ENCODE measurements at regions not wholly inside any gene's neighbourhood (a gene's known extent, or its start where the extent isn't known, plus 50 kb on each side); places are given as distances from the start of the nearest gene placed in this dataset.
"Not testable (repeated sequence)": the region's sequence is repeated elsewhere in the genome, so short reads cannot be mapped to it uniquely, and the experiment has no call there.

DNA sequence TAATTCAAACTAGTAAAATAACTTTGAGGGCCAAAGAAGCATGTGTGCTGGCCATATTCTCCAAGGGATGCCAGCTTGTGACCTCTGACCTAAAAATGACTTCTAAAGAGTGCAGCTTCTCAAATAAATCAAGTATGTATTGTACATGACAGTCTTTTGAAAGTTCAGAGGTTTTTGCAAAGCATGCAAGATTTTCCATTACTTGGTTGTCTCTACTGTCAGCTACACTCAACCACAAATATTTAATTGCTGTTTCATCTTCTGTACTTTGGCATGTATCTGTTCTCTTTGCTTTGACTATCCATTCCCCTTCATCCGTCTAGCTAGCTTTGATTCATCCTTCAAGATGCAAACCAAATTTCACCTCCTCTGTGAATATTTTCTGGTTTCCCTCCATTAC lies 121.9 kb upstream of the HS3ST2 start:
- intact Hi-C loops (cut with DNase I), result loop anchor here in 1 of 2 donors (2.0 kb wide), 1 partner anchor 1111 kb away; no protein-coding TSS in a partner anchor
- no peak for DNase-seq (ENCODE audit: low spot score)

DNA sequence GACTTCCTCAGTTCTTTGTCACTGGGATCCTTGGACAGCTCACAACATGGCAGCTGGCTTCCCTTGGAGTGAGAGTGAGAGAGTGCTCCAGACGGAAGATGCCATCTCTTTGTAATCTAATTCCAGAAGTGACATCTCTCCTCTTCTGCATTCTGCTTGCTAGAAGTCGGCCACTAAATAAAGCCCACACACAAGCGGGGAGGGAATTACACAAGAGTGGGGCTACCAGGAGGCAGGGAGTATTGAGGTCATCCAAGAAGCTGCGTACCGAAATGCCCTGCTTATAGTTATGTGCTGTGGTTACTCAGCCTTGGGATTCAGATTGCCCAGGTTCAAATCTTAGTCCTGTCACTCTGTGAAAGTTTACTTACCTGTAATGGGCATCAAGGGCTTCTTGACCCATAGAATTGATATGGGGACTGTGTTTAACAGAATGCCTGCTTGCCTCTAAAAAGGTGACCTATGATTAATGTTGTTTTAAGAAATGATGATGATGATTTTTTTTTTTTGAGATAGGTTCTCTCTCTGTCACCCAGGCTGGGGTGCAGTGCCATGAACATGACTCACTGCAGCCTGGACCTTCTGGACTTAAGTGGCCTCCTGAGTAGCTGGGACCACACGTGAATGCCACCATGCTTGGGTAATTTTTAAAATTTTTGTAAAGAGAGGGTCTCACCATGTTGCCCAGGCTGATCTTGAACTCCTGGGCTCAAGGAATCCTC lies 120.9 kb upstream of the HS3ST2 start:
- intact Hi-C loops (cut with DNase I), result loop anchor here in 1 of 2 donors (2.0 kb wide), 1 partner anchor 1112 kb away; no protein-coding TSS in a partner anchor
- DNase-seq (ENCODE audit: low spot score), result no peak

DNA sequence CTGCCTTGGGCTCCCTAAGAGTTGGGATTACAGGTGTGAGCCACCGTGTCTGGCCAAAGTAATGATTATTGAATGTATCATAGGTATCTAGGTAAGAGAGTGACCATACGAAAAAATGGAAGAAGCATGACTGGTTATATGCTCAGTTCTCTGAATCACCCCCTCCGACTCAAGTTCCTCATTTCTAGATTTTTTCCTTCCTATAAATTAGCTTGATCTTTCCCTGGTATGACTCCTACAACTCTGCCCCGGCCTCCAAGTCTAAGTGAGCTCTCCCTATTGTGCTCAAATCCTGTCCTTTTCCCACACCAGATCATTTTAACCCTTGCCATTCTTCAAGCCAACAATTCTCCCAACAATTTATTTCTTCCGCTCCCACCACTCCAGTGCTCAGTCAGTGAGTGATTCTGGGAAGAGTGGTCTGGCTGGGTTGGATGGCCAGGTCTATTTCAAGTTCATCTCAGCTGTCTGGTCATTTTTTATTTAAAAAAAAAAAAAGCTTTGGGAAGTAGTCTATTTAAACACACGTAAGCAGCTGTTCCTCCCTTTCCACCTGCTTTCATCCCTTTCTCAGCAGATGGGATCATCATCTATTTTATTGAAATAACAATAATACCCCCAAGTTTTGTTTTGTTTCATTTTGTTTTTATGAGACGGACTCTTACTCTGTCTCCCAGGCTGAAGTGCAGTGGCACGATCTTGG lies 120.2 kb upstream of the HS3ST2 start:
- DNase-seq (ENCODE audit: low spot score), result no peak
- intact Hi-C loops (cut with DNase I), result loop anchor here in 1 of 2 donors (2.0 kb wide), 1 partner anchor 1113 kb away; no protein-coding TSS in a partner anchor

GRCh38 chr16:22694887-22695382 lies 119.0 kb upstream of the HS3ST2 start:
- intact Hi-C loops (cut with DNase I), result loop anchor here in 1 of 2 donors (5.0 kb wide), 1 partner anchor 1128 kb away; no protein-coding TSS in a partner anchor
- DNase-seq (ENCODE audit: low spot score), result no peak

- not testable (repeated sequence) for DNase-seq (ENCODE audit: low spot score)
- intact Hi-C loops (cut with DNase I), result loop anchor here in 1 of 2 donors (5.0 kb wide), 1 partner anchor 1128 kb away; no protein-coding TSS in a partner anchor
Measured at GRCh38 chr16:22695773-22696172, 118.2 kb upstream of the HS3ST2 start.

DNA sequence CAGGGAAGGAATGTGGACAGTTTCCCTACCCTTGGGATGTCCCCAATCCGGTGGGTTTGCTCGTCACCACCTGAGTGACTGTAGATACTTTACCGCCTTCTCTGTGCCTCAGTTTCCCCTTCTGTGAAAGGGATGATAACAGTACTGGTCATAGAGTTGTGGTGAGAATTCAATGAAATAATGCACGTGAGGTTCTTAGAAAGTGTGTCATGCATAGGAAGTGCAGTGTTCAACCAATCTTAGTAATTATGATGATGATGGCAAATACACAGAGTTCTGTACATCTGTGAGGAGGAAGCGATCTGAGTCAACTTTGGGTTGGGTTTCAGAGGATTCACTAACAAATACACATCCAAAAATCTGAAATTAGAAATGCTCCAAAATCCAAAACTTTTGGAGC lies 114.6 kb upstream of the HS3ST2 start:
- DNase-seq (ENCODE audit: low spot score), result no peak
- intact Hi-C loops (cut with DNase I), result loop anchor here in 1 of 2 donors (5.0 kb wide), 1 partner anchor 1132 kb away; no protein-coding TSS in a partner anchor

GRCh38 chr16:22705799-22706198 lies 108.2 kb upstream of the HS3ST2 start:
- intact Hi-C loops (cut with DNase I), result loop anchor here in 1 of 2 donors (10.0 kb wide), 1 partner anchor 69 kb away; no protein-coding TSS in a partner anchor
- DNase-seq (ENCODE audit: low spot score), result no peak

GRCh38 chr16:22710326-22710725 lies 103.6 kb upstream of the HS3ST2 start:
- intact Hi-C loops (cut with DNase I), result no loop called here
- DNase-seq (ENCODE audit: low spot score), result no peak

- intact Hi-C loops (cut with DNase I), result no loop called here
Measured at GRCh38 chr16:22711847-22712246, 102.1 kb upstream of the HS3ST2 start.

DNA sequence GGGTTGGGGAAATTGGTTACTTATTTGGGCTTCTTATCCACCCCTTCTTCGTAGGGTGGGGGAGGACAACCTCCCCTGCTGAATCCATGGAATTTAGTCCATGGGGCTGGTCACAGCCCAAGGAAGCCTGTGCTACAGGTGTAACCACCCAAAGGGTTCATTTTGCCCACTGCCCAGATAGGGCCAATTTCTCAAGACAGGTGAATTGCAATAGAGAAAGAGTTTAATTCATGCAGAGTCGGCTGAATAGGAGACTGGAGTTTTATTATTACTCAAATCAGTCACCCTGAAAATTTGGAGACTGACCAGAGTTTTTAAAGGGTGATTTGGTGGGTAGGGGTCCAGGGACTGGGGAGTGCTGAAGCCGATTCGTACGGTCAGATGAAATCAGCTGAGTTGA lies 101.5 kb upstream of the HS3ST2 start:
- intact Hi-C loops (cut with DNase I), result no loop called here
- no peak for DNase-seq (ENCODE audit: low spot score)

More at GRCh38 chr16:22711847-22712246, 102.1 kb upstream of the HS3ST2 start:
- DNase-seq (ENCODE audit: low spot score), result no peak

GRCh38 chr16:22718598-22718997 lies 95.4 kb upstream of the HS3ST2 start:
- intact Hi-C loops (cut with DNase I); DNase-seq (ENCODE audit: low spot score): not testable (repeated sequence)

GRCh38 chr16:22719945-22720344 lies 94.0 kb upstream of the HS3ST2 start:
- DNase-seq (ENCODE audit: low spot score), result no peak
- intact Hi-C loops (cut with DNase I), result no loop called here

DNA sequence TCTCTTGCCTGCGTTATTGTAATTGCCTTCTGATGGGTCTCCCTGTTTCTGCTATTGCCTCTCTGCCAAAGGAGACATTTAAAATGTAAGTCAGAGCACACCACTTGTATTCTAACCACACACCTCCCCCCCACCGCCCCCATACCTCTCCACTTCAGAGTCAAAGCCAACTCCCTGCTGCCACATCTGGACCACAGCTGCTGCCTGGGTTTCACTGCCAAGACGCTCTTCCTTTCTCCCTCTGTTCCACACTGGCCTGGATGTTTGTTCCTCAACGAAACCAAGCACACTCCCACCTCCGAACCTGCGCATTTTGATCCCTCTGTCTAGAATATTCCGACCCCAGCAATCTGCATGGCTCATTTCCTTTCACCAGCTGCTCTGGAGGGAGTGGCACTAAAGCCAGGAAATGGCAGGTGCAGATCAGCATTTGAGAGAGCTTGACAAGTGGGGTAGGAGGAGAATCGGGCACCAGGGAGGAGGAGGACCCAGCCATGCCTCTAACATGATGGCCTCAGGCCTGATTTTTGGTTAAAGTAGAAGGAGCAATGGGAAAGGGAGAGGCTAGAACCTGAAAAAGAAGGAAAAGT lies 92.4 kb upstream of the HS3ST2 start:
- no peak for DNase-seq (ENCODE audit: low spot score)
- intact Hi-C loops (cut with DNase I), result no loop called here

- DNase-seq (ENCODE audit: low spot score); intact Hi-C loops (cut with DNase I): not testable (repeated sequence)
Measured at GRCh38 chr16:22722551-22723541, 91.1 kb upstream of the HS3ST2 start.

GRCh38 chr16:22726868-22727267 lies 87.1 kb upstream of the HS3ST2 start:
- intact Hi-C loops (cut with DNase I), result no loop called here
- DNase-seq (ENCODE audit: low spot score), result no peak

GRCh38 chr16:22727285-22728166 lies 86.4 kb upstream of the HS3ST2 start:
- intact Hi-C loops (cut with DNase I), result no loop called here
- DNase-seq (ENCODE audit: low spot score), result no peak

GRCh38 chr16:22728167-22728836 lies 85.7 kb upstream of the HS3ST2 start:
- no peak for DNase-seq (ENCODE audit: low spot score)
- intact Hi-C loops (cut with DNase I), result no loop called here
